NCI-H1930 (cell line): ENCODE measurements at regions not wholly inside any gene's neighbourhood (a gene's known extent, or its start where the extent isn't known, plus 50 kb on each side); places are given as distances from the start of the nearest gene placed in this dataset.

Experiments
- DNase-seq, 2 experiments: peaks; one replicate each; lab custom pipeline; 2025; lab: John Stamatoyannopoulos, UW

- peak in 1 of 2 experiments; percentile 28 for DNase-seq
Measured at GRCh38 chr22:34055525-34056200, 135.4 kb upstream of the LARGE1 start.

- no peak for DNase-seq
Measured at GRCh38 chr22:34057726-34058125, 137.4 kb upstream of the LARGE1 start.

- DNase-seq, result no peak
Measured at GRCh38 chr22:34064696-34065095, 144.4 kb upstream of the LARGE1 start.

- DNase-seq, result no peak
Measured at GRCh38 chr22:34067031-34067430, 146.8 kb upstream of the LARGE1 start.

- no peak for DNase-seq
Measured at GRCh38 chr22:34068001-34068400, 147.7 kb upstream of the LARGE1 start.

GRCh38 chr22:34070051-34070450 is 149.8 kb upstream of the LARGE1 start:
- no peak for DNase-seq

- no peak for DNase-seq
Measured at GRCh38 chr22:34070531-34070930, 150.3 kb upstream of the LARGE1 start.

GRCh38 chr22:34072585-34072984 is 152.3 kb upstream of the LARGE1 start:
- no peak for DNase-seq

- DNase-seq, result no peak
Measured at GRCh38 chr22:34080433-34080832, 160.2 kb upstream of the LARGE1 start.

GRCh38 chr22:34096770-34097169 is 176.5 kb upstream of the LARGE1 start:
- no peak for DNase-seq

GRCh38 chr22:34099278-34099677 is 179.0 kb upstream of the LARGE1 start:
- DNase-seq, result no peak

- no peak for DNase-seq
Measured at GRCh38 chr22:34102633-34103032, 182.4 kb upstream of the LARGE1 start.

- peak; percentile 15 to 34 for DNase-seq
Measured at GRCh38 chr22:34105461-34106062, 185.3 kb upstream of the LARGE1 start.

- no peak for DNase-seq
Measured at GRCh38 chr22:34108168-34108567, 187.9 kb upstream of the LARGE1 start.

- peak in 1 of 2 experiments; percentile 19 for DNase-seq
Measured at GRCh38 chr22:34111210-34111824, 191.0 kb upstream of the LARGE1 start.

- DNase-seq, result no peak
Measured at GRCh38 chr22:34113381-34113780, 193.1 kb upstream of the LARGE1 start.

- DNase-seq, result no peak
Measured at GRCh38 chr22:34114406-34114805, 194.1 kb upstream of the LARGE1 start.

- DNase-seq, result no peak
Measured at GRCh38 chr22:34115722-34116121, 195.4 kb upstream of the LARGE1 start.

- DNase-seq, result no peak
Measured at GRCh38 chr22:34116126-34116525, 195.8 kb upstream of the LARGE1 start.

GRCh38 chr22:34122042-34122441 is 201.8 kb upstream of the LARGE1 start:
- no peak for DNase-seq

GRCh38 chr22:34129691-34130486 is 209.6 kb upstream of the LARGE1 start:
- DNase-seq, result no peak

GRCh38 chr22:34135749-34136148 is 215.5 kb upstream of the LARGE1 start:
- no peak for DNase-seq

GRCh38 chr22:34150023-34150422 is 229.7 kb upstream of the LARGE1 start:
- no peak for DNase-seq
